ENCODE measurements at regions not wholly inside any gene's neighbourhood (a gene's known extent, or its start where the extent isn't known, plus 50 kb on each side); places are given as distances from the start of the nearest gene placed in this dataset.

GRCh38 chr6:25153079-25153478, 126.1 kb upstream of the CARMIL1 start:
- Histone ChIP-seq H3K27ac (ENCODE audit: insufficient read length, low read depth, low read length) (no peak overlapping the region), H3K27me3 (ENCODE audit: insufficient read depth, low read length) (no peaks in the 10 kb centered on the region), H2BK20ac (ENCODE audit: low read depth, low read length, poor library complexity, severe bottlenecking) (no peak overlapping the region), H3K9me3 (ENCODE audit: control insufficient read depth, low read depth, low read length) (peaks cover 11% of the 10 kb centered on the region), H3K23ac (ENCODE audit: insufficient read length, low read depth, low read length) (no peak overlapping the region), H3K56ac (ENCODE audit: insufficient read length, low read depth, low read length) (no peak overlapping the region), H4K20me1 (ENCODE audit: control insufficient read depth, insufficient read depth, insufficient read length) (no peaks in the 10 kb centered on the region), H3K4me1 (ENCODE audit: insufficient read depth, low read length) (no peaks in the 10 kb centered on the region), H3K23me2 (ENCODE audit: insufficient read length, low read depth, low read length, poor library complexity, severe bottlenecking) (no peaks in the 10 kb centered on the region), H2BK5ac (ENCODE audit: insufficient read length, low read length) (no peak overlapping the region), H4K91ac (ENCODE audit: insufficient read length, low read depth, low read length) (no peak overlapping the region), H2AK5ac (ENCODE audit: insufficient read length, low read length) (no peak overlapping the region), H3K18ac (ENCODE audit: insufficient read length, low read depth, low read length) (no peak overlapping the region), H3K4ac (ENCODE audit: low read depth, low read length) (no peak overlapping the region), H3T11ph (ENCODE audit: low read length) (no peak overlapping the region), H2BK15ac (ENCODE audit: low read depth, low read length) (no peak overlapping the region), H3K9ac (ENCODE audit: extremely low read depth, insufficient read length, low read length) (no peak overlapping the region), H2BK120ac (ENCODE audit: low read depth, low read length, poor library complexity, severe bottlenecking) (no peak overlapping the region), H4K5ac (ENCODE audit: insufficient read length, low read depth, low read length) (no peak overlapping the region), H2AFZ (ENCODE audit: low read length) (no peak overlapping the region), H3K79me1 (ENCODE audit: insufficient read depth, low read depth, low read length, poor library complexity, severe bottlenecking) (no peaks in the 10 kb centered on the region), H3K79me2 (ENCODE audit: insufficient read depth, low read length) (no peaks in the 10 kb centered on the region), H3K14ac (ENCODE audit: insufficient read depth, low read length) (no peak overlapping the region), H3K4me2 (ENCODE audit: insufficient read depth, insufficient read length, low read length) (no peak overlapping the region), H2BK12ac (ENCODE audit: insufficient read length, low read depth, low read length) (no peak overlapping the region), H4K8ac (replicated peaks; ENCODE audit: insufficient read length, low read depth, low read length) (no peak overlapping the region)
- Mint-ChIP-seq H3K36me3 (ENCODE audit: insufficient read depth in 1 of 3, low read depth in 3 of 3) (peaks cover 6 to 18% (median 9%) of the 10 kb centered on the region in 3 experiments), H3K4me3 (no peak overlapping the region), H3K27ac (no peak overlapping the region), H3K4me1 (peaks cover 8% of the 10 kb centered on the region in 2 experiments), H3K9me3 (peaks cover 18 to 26% of the 10 kb centered on the region in 2 experiments), H3K27me3 (ENCODE audit: low read depth) (peaks cover 2% of the 10 kb centered on the region)
- no peak for TF ChIP-seq CTCF (conservative IDR thresholded peaks at IDR 0.05)
- no peak for DNase-seq
- no CpG with 5 or more reads among the region's 21 CpGs for WGBS (ENCODE audit: extremely low coverage, insufficient read length, low lambda C conversion rate)

All from H9 (cell line).